H9 (cell line): ENCODE measurements at regions not wholly inside any gene's neighbourhood (a gene's known extent, or its start where the extent isn't known, plus 50 kb on each side); places are given as distances from the start of the nearest gene placed in this dataset.

Experiments used
- DNase-seq: peaks from one replicate; pipeline ENCODE4 v3.0.0-alpha.2; 2017
- H2AFZ ChIP-seq: one replicate; pipeline ENCODE4 v1.6.1; 2013; ENCODE audit warnings: mild to moderate bottlenecking, low read length, control low read depth, moderate library complexity
- H2AK5ac ChIP-seq: 2 replicates; pipeline ENCODE4 v1.6.1; 2013; ENCODE audit warnings: low read length, control low read depth, mixed read lengths; ENCODE audit not compliant: insufficient read length
- H2BK120ac ChIP-seq: one replicate; pipeline ENCODE4 v1.6.1; 2013; ENCODE audit warnings: low read depth, mild to moderate bottlenecking, low read length, control low read depth, inconsistent platforms; ENCODE audit not compliant: poor library complexity, severe bottlenecking
- H2BK12ac ChIP-seq: 2 replicates; pipeline ENCODE4 v1.6.1; 2013; ENCODE audit warnings: low read length, control low read depth, mixed read lengths, low read depth; ENCODE audit not compliant: insufficient read length
- H2BK15ac ChIP-seq: 2 replicates; pipeline ENCODE4 v1.6.1; 2013; ENCODE audit warnings: low read depth, low read length, control low read depth
- H2BK20ac ChIP-seq: one replicate; pipeline ENCODE4 v1.6.1; 2013; ENCODE audit warnings: low read depth, mild to moderate bottlenecking, low read length, control low read depth, inconsistent platforms; ENCODE audit not compliant: poor library complexity, severe bottlenecking
- H2BK5ac ChIP-seq: 2 replicates; pipeline ENCODE4 v1.6.1; 2013; ENCODE audit warnings: low read length, control low read depth, mixed read lengths; ENCODE audit not compliant: insufficient read length
- H3K14ac ChIP-seq: 2 replicates; pipeline ENCODE4 v1.6.1; 2013; ENCODE audit warnings: low read length, control low read depth; ENCODE audit not compliant: insufficient read depth
- H3K18ac ChIP-seq: 2 replicates; pipeline ENCODE4 v1.6.1; 2013; ENCODE audit warnings: low read depth, mild to moderate bottlenecking, mixed read lengths, low read length, control low read depth; ENCODE audit not compliant: insufficient read length
- H3K23ac ChIP-seq: 2 replicates; pipeline ENCODE4 v1.6.1; 2013; ENCODE audit warnings: low read length, control low read depth, mixed read lengths, low read depth; ENCODE audit not compliant: insufficient read length
- H3K23me2 ChIP-seq: 2 replicates; pipeline ENCODE4 v1.6.1; 2013; ENCODE audit warnings: low read depth, mild to moderate bottlenecking, mixed read lengths, low read length, control low read depth; ENCODE audit not compliant: insufficient read length, poor library complexity, severe bottlenecking
- H3K27ac ChIP-seq: 2 replicates; pipeline ENCODE4 v1.5.1; 2013; ENCODE audit warnings: low read length, control low read depth, mixed read lengths, low read depth; ENCODE audit not compliant: insufficient read length
- H3K27me3 ChIP-seq: 2 replicates; pipeline ENCODE4 v1.6.1; 2013; ENCODE audit warnings: low read length, control low read depth, inconsistent platforms; ENCODE audit not compliant: insufficient read depth
- H3K4ac ChIP-seq: 2 replicates; pipeline ENCODE4 v1.6.1; 2013; ENCODE audit warnings: low read depth, mild to moderate bottlenecking, control low read depth, inconsistent platforms, low read length, moderate library complexity
- H3K4me1 ChIP-seq: 2 replicates; pipeline ENCODE4 v1.6.1; 2013; ENCODE audit warnings: low read length, control low read depth, inconsistent platforms; ENCODE audit not compliant: insufficient read depth
- H3K4me2 ChIP-seq: 2 replicates; pipeline ENCODE4 v1.6.1; 2013; ENCODE audit warnings: low read length, control low read depth, mixed read lengths; ENCODE audit not compliant: insufficient read length, insufficient read depth
- H3K56ac ChIP-seq: 2 replicates; pipeline ENCODE4 v1.6.1; 2013; ENCODE audit warnings: low read depth, mild to moderate bottlenecking, mixed read lengths, low read length, control low read depth; ENCODE audit not compliant: insufficient read length
- H3K79me1 ChIP-seq: 2 replicates; pipeline ENCODE4 v1.6.1; 2013; ENCODE audit warnings: low read depth, mild to moderate bottlenecking, moderate library complexity, low read length, control low read depth, inconsistent platforms; ENCODE audit not compliant: insufficient read depth, poor library complexity, severe bottlenecking
- H3K79me2 ChIP-seq: 2 replicates; pipeline ENCODE4 v1.6.1; 2013; ENCODE audit warnings: low read length, control low read depth, inconsistent platforms; ENCODE audit not compliant: insufficient read depth
- H3K9ac ChIP-seq: 2 replicates; pipeline ENCODE4 v1.6.1; 2013; ENCODE audit warnings: low read length, control low read depth, mixed read lengths; ENCODE audit not compliant: insufficient read length; ENCODE audit errors: extremely low read depth
- H3K9me3 ChIP-seq: one replicate; pipeline ENCODE4 v1.6.1; 2013; ENCODE audit warnings: low read depth, low read length, inconsistent platforms; ENCODE audit not compliant: control insufficient read depth
- H3T11ph ChIP-seq: one replicate; pipeline ENCODE4 v1.6.1; 2013; ENCODE audit warnings: mild to moderate bottlenecking, low read length, control low read depth, inconsistent platforms
- H4K20me1 ChIP-seq: one replicate; pipeline ENCODE4 v1.6.1; 2013; ENCODE audit not compliant: control insufficient read depth, insufficient read length, insufficient read depth
- H4K5ac ChIP-seq: 2 replicates; pipeline ENCODE4 v1.6.1; 2013; ENCODE audit warnings: low read depth, mild to moderate bottlenecking, mixed read lengths, low read length, control low read depth; ENCODE audit not compliant: insufficient read length
- H4K8ac ChIP-seq: replicated peaks from 2 replicates; pipeline ENCODE4 v1.6.1; 2013; ENCODE audit warnings: low read length, control low read depth, mixed read lengths, low read depth; ENCODE audit not compliant: insufficient read length
- H4K91ac ChIP-seq: 2 replicates; pipeline ENCODE4 v1.6.1; 2013; ENCODE audit warnings: low read depth, mild to moderate bottlenecking, moderate library complexity, mixed read lengths, low read length, control low read depth; ENCODE audit not compliant: insufficient read length
- H3K27ac Mint-ChIP-seq, 3 experiments: 2 replicates in 2 of 3; 3 replicates in 1 of 3; pipeline ENCODE4 v1.8.0; 2020 to 2021; ENCODE audit warnings: mixed read lengths in 3 of 3, mild to moderate bottlenecking in 1 of 3, moderate library complexity in 1 of 3
- H3K27me3 Mint-ChIP-seq: 2 replicates; pipeline ENCODE4 v1.8.0; 2021; ENCODE audit warnings: low read depth, mild to moderate bottlenecking, moderate library complexity, mixed read lengths
- H3K36me3 Mint-ChIP-seq, 3 experiments: 2 replicates in 2 of 3; 3 replicates in 1 of 3; pipeline ENCODE4 v1.8.0; 2020 to 2021; ENCODE audit warnings: low read depth in 3 of 3, mixed read lengths in 3 of 3; ENCODE audit not compliant: insufficient read depth in 1 of 3
- H3K4me1 Mint-ChIP-seq, 2 experiments: 2 replicates each; pipeline ENCODE4 v1.8.0; 2020; ENCODE audit warnings: mixed read lengths in 2 of 2
- H3K4me3 Mint-ChIP-seq, 2 experiments: 2 replicates in 1 of 2; 3 replicates in 1 of 2; pipeline ENCODE4 v1.8.0; 2020 to 2021; ENCODE audit warnings: mild to moderate bottlenecking in 2 of 2, mixed read lengths in 2 of 2, moderate library complexity in 1 of 2
- H3K9me3 Mint-ChIP-seq, 2 experiments: 2 replicates in 1 of 2; 3 replicates in 1 of 2; pipeline ENCODE4 v1.8.0; 2020; ENCODE audit warnings: mild to moderate bottlenecking in 2 of 2, mixed read lengths in 2 of 2, moderate library complexity in 1 of 2
- WGBS: extraction: QIAGEN DNeasy Blood & Tissue Kit; methylation state at CpG from one replicate; pipeline ENCODE4 v1.1.7; 2013; ENCODE audit warnings: missing lambda C conversion rate, low lambda C conversion rate, mixed read lengths; ENCODE audit not compliant: insufficient read length; ENCODE audit errors: extremely low coverage; 5-methylcytosine and 5-hydroxymethylcytosine counted together
- TF ChIP-seq, protein P1 (sequence below): fragments of 200-600 bp; sonication (generic); conservative IDR thresholded peaks from 3 replicates; pipeline ENCODE4 v1.8.0; 2021; ENCODE audit warnings: antibody characterized with exemption, mild to moderate bottlenecking

DNA sequence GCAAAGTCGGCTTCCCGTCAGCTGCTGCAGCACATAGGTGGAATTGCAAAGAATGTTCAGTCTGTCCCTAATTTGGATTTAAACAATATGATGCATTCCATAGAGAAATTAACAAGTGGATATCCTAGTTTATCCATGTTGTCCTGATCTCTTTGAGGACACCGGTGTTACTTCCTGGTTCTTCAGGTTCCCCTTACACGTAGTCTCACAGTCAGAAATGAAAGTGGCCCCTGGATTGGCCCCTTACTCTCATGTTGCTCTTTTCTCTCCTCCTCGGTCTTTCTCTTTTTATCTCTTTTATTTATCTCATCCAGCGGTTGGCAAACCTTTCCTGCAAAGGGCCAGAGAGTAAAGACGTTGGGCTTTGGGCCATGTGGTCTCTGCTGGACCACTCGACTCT lies 265.1 kb downstream of the GAS1 start:
- H3K23me2 ChIP-seq = no peaks in the 10 kb centered on the region
- H4K8ac ChIP-seq = no peak overlapping the region
- no peaks in the 10 kb centered on the region for H3K79me2 ChIP-seq
- no peak overlapping the region for H3K23ac ChIP-seq
- no peak overlapping the region for H2BK20ac ChIP-seq
- no peak overlapping the region for H3K4me2 ChIP-seq
- H3K4me1 ChIP-seq = no peaks in the 10 kb centered on the region
- no peak overlapping the region for H2BK120ac ChIP-seq
- no peak overlapping the region for H2BK15ac ChIP-seq
- no peak overlapping the region for H2AFZ ChIP-seq
- no peaks in the 10 kb centered on the region for H3K36me3 Mint-ChIP-seq
- H2AK5ac ChIP-seq = no peak overlapping the region
- no peak overlapping the region for H3K14ac ChIP-seq
- peaks cover 4 to 5% of the 10 kb centered on the region in 2 experiments; a peak in 2 of 4 replicates for H3K4me1 Mint-ChIP-seq
- no CpG with 5 or more reads among the region's 8 CpGs for WGBS
- no peak overlapping the region for H3K56ac ChIP-seq
- H4K91ac ChIP-seq = no peak overlapping the region
- H3K79me1 ChIP-seq = no peaks in the 10 kb centered on the region
- H3K27ac Mint-ChIP-seq = no peak overlapping the region
- H3K27me3 Mint-ChIP-seq = no peaks in the 10 kb centered on the region; the same call in 1 of the 2 replicates
- H3K27me3 ChIP-seq = no peaks in the 10 kb centered on the region
- H3K18ac ChIP-seq = no peak overlapping the region
- no peak overlapping the region for H3K27ac ChIP-seq
- no peaks in the 10 kb centered on the region for H4K20me1 ChIP-seq
- no peak overlapping the region for H3K4me3 Mint-ChIP-seq
- no peak overlapping the region for H4K5ac ChIP-seq
- H2BK12ac ChIP-seq = no peak overlapping the region
- H3K4ac ChIP-seq = no peak overlapping the region
- H3K9me3 ChIP-seq = no peaks in the 10 kb centered on the region
- H3T11ph ChIP-seq = no peak overlapping the region
- no peak overlapping the region for H3K9ac ChIP-seq
- 0 out of 5 replicates have a peak, but pooled peaks cover 0 to 2% of the 10 kb centered on the region in 2 experiments for H3K9me3 Mint-ChIP-seq
- no peak for DNase-seq
- H2BK5ac ChIP-seq = no peak overlapping the region
- TF ChIP-seq, protein P1, sequence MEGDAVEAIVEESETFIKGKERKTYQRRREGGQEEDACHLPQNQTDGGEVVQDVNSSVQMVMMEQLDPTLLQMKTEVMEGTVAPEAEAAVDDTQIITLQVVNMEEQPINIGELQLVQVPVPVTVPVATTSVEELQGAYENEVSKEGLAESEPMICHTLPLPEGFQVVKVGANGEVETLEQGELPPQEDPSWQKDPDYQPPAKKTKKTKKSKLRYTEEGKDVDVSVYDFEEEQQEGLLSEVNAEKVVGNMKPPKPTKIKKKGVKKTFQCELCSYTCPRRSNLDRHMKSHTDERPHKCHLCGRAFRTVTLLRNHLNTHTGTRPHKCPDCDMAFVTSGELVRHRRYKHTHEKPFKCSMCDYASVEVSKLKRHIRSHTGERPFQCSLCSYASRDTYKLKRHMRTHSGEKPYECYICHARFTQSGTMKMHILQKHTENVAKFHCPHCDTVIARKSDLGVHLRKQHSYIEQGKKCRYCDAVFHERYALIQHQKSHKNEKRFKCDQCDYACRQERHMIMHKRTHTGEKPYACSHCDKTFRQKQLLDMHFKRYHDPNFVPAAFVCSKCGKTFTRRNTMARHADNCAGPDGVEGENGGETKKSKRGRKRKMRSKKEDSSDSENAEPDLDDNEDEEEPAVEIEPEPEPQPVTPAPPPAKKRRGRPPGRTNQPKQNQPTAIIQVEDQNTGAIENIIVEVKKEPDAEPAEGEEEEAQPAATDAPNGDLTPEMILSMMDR = no peak
